H9 (cell line): ENCODE measurements at regions not wholly inside any gene's neighbourhood (a gene's known extent, or its start where the extent isn't known, plus 50 kb on each side); places are given as distances from the start of the nearest gene placed in this dataset.

ENCODE experiments used
- DNase-seq: peaks from one replicate; pipeline ENCODE4 v3.0.0-alpha.2; 2017
- H2AFZ ChIP-seq: one replicate; pipeline ENCODE4 v1.6.1; 2013; ENCODE audit warnings: mild to moderate bottlenecking, low read length, control low read depth, moderate library complexity
- H2AK5ac ChIP-seq: 2 replicates; pipeline ENCODE4 v1.6.1; 2013; ENCODE audit warnings: low read length, control low read depth, mixed read lengths; ENCODE audit not compliant: insufficient read length
- H2BK120ac ChIP-seq: one replicate; pipeline ENCODE4 v1.6.1; 2013; ENCODE audit warnings: low read depth, mild to moderate bottlenecking, low read length, control low read depth, inconsistent platforms; ENCODE audit not compliant: poor library complexity, severe bottlenecking
- H2BK12ac ChIP-seq: 2 replicates; pipeline ENCODE4 v1.6.1; 2013; ENCODE audit warnings: low read length, control low read depth, mixed read lengths, low read depth; ENCODE audit not compliant: insufficient read length
- H2BK15ac ChIP-seq: 2 replicates; pipeline ENCODE4 v1.6.1; 2013; ENCODE audit warnings: low read depth, low read length, control low read depth
- H2BK20ac ChIP-seq: one replicate; pipeline ENCODE4 v1.6.1; 2013; ENCODE audit warnings: low read depth, mild to moderate bottlenecking, low read length, control low read depth, inconsistent platforms; ENCODE audit not compliant: poor library complexity, severe bottlenecking
- H2BK5ac ChIP-seq: 2 replicates; pipeline ENCODE4 v1.6.1; 2013; ENCODE audit warnings: low read length, control low read depth, mixed read lengths; ENCODE audit not compliant: insufficient read length
- H3K14ac ChIP-seq: 2 replicates; pipeline ENCODE4 v1.6.1; 2013; ENCODE audit warnings: low read length, control low read depth; ENCODE audit not compliant: insufficient read depth
- H3K18ac ChIP-seq: 2 replicates; pipeline ENCODE4 v1.6.1; 2013; ENCODE audit warnings: low read depth, mild to moderate bottlenecking, mixed read lengths, low read length, control low read depth; ENCODE audit not compliant: insufficient read length
- H3K23ac ChIP-seq: 2 replicates; pipeline ENCODE4 v1.6.1; 2013; ENCODE audit warnings: low read length, control low read depth, mixed read lengths, low read depth; ENCODE audit not compliant: insufficient read length
- H3K23me2 ChIP-seq: 2 replicates; pipeline ENCODE4 v1.6.1; 2013; ENCODE audit warnings: low read depth, mild to moderate bottlenecking, mixed read lengths, low read length, control low read depth; ENCODE audit not compliant: insufficient read length, poor library complexity, severe bottlenecking
- H3K27ac ChIP-seq: 2 replicates; pipeline ENCODE4 v1.5.1; 2013; ENCODE audit warnings: low read length, control low read depth, mixed read lengths, low read depth; ENCODE audit not compliant: insufficient read length
- H3K27me3 ChIP-seq: 2 replicates; pipeline ENCODE4 v1.6.1; 2013; ENCODE audit warnings: low read length, control low read depth, inconsistent platforms; ENCODE audit not compliant: insufficient read depth
- H3K4ac ChIP-seq: 2 replicates; pipeline ENCODE4 v1.6.1; 2013; ENCODE audit warnings: low read depth, mild to moderate bottlenecking, control low read depth, inconsistent platforms, low read length, moderate library complexity
- H3K4me1 ChIP-seq: 2 replicates; pipeline ENCODE4 v1.6.1; 2013; ENCODE audit warnings: low read length, control low read depth, inconsistent platforms; ENCODE audit not compliant: insufficient read depth
- H3K4me2 ChIP-seq: 2 replicates; pipeline ENCODE4 v1.6.1; 2013; ENCODE audit warnings: low read length, control low read depth, mixed read lengths; ENCODE audit not compliant: insufficient read length, insufficient read depth
- H3K56ac ChIP-seq: 2 replicates; pipeline ENCODE4 v1.6.1; 2013; ENCODE audit warnings: low read depth, mild to moderate bottlenecking, mixed read lengths, low read length, control low read depth; ENCODE audit not compliant: insufficient read length
- H3K79me1 ChIP-seq: 2 replicates; pipeline ENCODE4 v1.6.1; 2013; ENCODE audit warnings: low read depth, mild to moderate bottlenecking, moderate library complexity, low read length, control low read depth, inconsistent platforms; ENCODE audit not compliant: insufficient read depth, poor library complexity, severe bottlenecking
- H3K79me2 ChIP-seq: 2 replicates; pipeline ENCODE4 v1.6.1; 2013; ENCODE audit warnings: low read length, control low read depth, inconsistent platforms; ENCODE audit not compliant: insufficient read depth
- H3K9ac ChIP-seq: 2 replicates; pipeline ENCODE4 v1.6.1; 2013; ENCODE audit warnings: low read length, control low read depth, mixed read lengths; ENCODE audit not compliant: insufficient read length; ENCODE audit errors: extremely low read depth
- H3K9me3 ChIP-seq: one replicate; pipeline ENCODE4 v1.6.1; 2013; ENCODE audit warnings: low read depth, low read length, inconsistent platforms; ENCODE audit not compliant: control insufficient read depth
- H3T11ph ChIP-seq: one replicate; pipeline ENCODE4 v1.6.1; 2013; ENCODE audit warnings: mild to moderate bottlenecking, low read length, control low read depth, inconsistent platforms
- H4K20me1 ChIP-seq: one replicate; pipeline ENCODE4 v1.6.1; 2013; ENCODE audit not compliant: control insufficient read depth, insufficient read length, insufficient read depth
- H4K5ac ChIP-seq: 2 replicates; pipeline ENCODE4 v1.6.1; 2013; ENCODE audit warnings: low read depth, mild to moderate bottlenecking, mixed read lengths, low read length, control low read depth; ENCODE audit not compliant: insufficient read length
- H4K8ac ChIP-seq: replicated peaks from 2 replicates; pipeline ENCODE4 v1.6.1; 2013; ENCODE audit warnings: low read length, control low read depth, mixed read lengths, low read depth; ENCODE audit not compliant: insufficient read length
- H4K91ac ChIP-seq: 2 replicates; pipeline ENCODE4 v1.6.1; 2013; ENCODE audit warnings: low read depth, mild to moderate bottlenecking, moderate library complexity, mixed read lengths, low read length, control low read depth; ENCODE audit not compliant: insufficient read length
- H3K27ac Mint-ChIP-seq, 3 experiments: 2 replicates in 2 of 3; 3 replicates in 1 of 3; pipeline ENCODE4 v1.8.0; 2020 to 2021; ENCODE audit warnings: mixed read lengths in 3 of 3, mild to moderate bottlenecking in 1 of 3, moderate library complexity in 1 of 3
- H3K27me3 Mint-ChIP-seq: 2 replicates; pipeline ENCODE4 v1.8.0; 2021; ENCODE audit warnings: low read depth, mild to moderate bottlenecking, moderate library complexity, mixed read lengths
- H3K36me3 Mint-ChIP-seq, 3 experiments: 2 replicates in 2 of 3; 3 replicates in 1 of 3; pipeline ENCODE4 v1.8.0; 2020 to 2021; ENCODE audit warnings: low read depth in 3 of 3, mixed read lengths in 3 of 3; ENCODE audit not compliant: insufficient read depth in 1 of 3
- H3K4me1 Mint-ChIP-seq, 2 experiments: 2 replicates each; pipeline ENCODE4 v1.8.0; 2020; ENCODE audit warnings: mixed read lengths in 2 of 2
- H3K4me3 Mint-ChIP-seq, 2 experiments: 2 replicates in 1 of 2; 3 replicates in 1 of 2; pipeline ENCODE4 v1.8.0; 2020 to 2021; ENCODE audit warnings: mild to moderate bottlenecking in 2 of 2, mixed read lengths in 2 of 2, moderate library complexity in 1 of 2
- H3K9me3 Mint-ChIP-seq, 2 experiments: 2 replicates in 1 of 2; 3 replicates in 1 of 2; pipeline ENCODE4 v1.8.0; 2020; ENCODE audit warnings: mild to moderate bottlenecking in 2 of 2, mixed read lengths in 2 of 2, moderate library complexity in 1 of 2
- TF ChIP-seq, protein P1 (sequence below): fragments of 200-600 bp; sonication (generic); conservative IDR thresholded peaks from 3 replicates; pipeline ENCODE4 v1.8.0; 2021; ENCODE audit warnings: antibody characterized with exemption, mild to moderate bottlenecking

DNA sequence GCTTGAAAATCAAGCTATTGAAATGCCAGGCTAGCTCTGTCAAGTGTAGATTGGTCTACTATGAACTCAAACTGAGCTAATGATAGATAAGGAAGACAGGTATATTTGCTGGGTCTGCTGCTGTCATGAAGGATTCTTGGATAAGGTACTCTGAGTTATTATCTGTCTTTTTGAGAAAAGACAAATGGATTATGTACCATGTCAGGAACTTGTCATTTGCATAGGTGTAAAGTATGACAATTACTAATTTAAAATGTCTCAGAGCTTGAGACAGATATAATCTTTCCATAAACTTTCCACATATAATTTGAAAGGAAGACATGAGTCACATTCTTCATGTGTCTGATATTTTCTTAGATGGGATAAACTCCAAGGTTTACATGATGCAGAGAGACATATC, 594.1 kb upstream of the PTPRD start:
- H3K23ac ChIP-seq: no peak overlapping the region
- H3K23me2 ChIP-seq: no peaks in the 10 kb centered on the region
- no peaks in the 10 kb centered on the region for H3K9me3 ChIP-seq
- no peak overlapping the region for H2BK120ac ChIP-seq
- no peaks in the 10 kb centered on the region for H3K27me3 Mint-ChIP-seq
- H3K9me3 Mint-ChIP-seq: no peaks in the 10 kb centered on the region; a peak in 1 of 5 replicates
- H4K5ac ChIP-seq: no peak overlapping the region
- no peak overlapping the region for H2AK5ac ChIP-seq
- no peak overlapping the region for H4K8ac ChIP-seq
- TF ChIP-seq, protein P1, sequence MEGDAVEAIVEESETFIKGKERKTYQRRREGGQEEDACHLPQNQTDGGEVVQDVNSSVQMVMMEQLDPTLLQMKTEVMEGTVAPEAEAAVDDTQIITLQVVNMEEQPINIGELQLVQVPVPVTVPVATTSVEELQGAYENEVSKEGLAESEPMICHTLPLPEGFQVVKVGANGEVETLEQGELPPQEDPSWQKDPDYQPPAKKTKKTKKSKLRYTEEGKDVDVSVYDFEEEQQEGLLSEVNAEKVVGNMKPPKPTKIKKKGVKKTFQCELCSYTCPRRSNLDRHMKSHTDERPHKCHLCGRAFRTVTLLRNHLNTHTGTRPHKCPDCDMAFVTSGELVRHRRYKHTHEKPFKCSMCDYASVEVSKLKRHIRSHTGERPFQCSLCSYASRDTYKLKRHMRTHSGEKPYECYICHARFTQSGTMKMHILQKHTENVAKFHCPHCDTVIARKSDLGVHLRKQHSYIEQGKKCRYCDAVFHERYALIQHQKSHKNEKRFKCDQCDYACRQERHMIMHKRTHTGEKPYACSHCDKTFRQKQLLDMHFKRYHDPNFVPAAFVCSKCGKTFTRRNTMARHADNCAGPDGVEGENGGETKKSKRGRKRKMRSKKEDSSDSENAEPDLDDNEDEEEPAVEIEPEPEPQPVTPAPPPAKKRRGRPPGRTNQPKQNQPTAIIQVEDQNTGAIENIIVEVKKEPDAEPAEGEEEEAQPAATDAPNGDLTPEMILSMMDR: no peak
- H3K4me2 ChIP-seq: no peak overlapping the region
- no peaks in the 10 kb centered on the region for H3K36me3 Mint-ChIP-seq
- no peak overlapping the region for H2AFZ ChIP-seq
- no peak overlapping the region for H2BK20ac ChIP-seq
- H2BK5ac ChIP-seq: no peak overlapping the region
- H3K9ac ChIP-seq: no peak overlapping the region
- H4K20me1 ChIP-seq: no peaks in the 10 kb centered on the region
- no peak overlapping the region for H3K27ac ChIP-seq
- no peak overlapping the region for H3K4me3 Mint-ChIP-seq
- no peaks in the 10 kb centered on the region for H3K79me1 ChIP-seq
- no peaks in the 10 kb centered on the region for H3K79me2 ChIP-seq
- H3K4me1 Mint-ChIP-seq: no peaks in the 10 kb centered on the region
- no peak overlapping the region for H2BK12ac ChIP-seq
- H3K18ac ChIP-seq: no peak overlapping the region
- no peak overlapping the region for H3K14ac ChIP-seq
- H3T11ph ChIP-seq: no peak overlapping the region
- no peak overlapping the region for H4K91ac ChIP-seq
- no peak overlapping the region for H3K56ac ChIP-seq
- no peaks in the 10 kb centered on the region for H3K27me3 ChIP-seq
- no peaks in the 10 kb centered on the region for H3K4me1 ChIP-seq
- no peak overlapping the region for H2BK15ac ChIP-seq
- no peak overlapping the region for H3K4ac ChIP-seq
- no peak overlapping the region for H3K27ac Mint-ChIP-seq
- DNase-seq: no peak
